Liver (tissue), 8 donors: ENCODE measurements at regions not wholly inside any gene's neighbourhood (a gene's known extent, or its start where the extent isn't known, plus 50 kb on each side); places are given as distances from the start of the nearest gene placed in this dataset.

ENCODE experiments used
- DNase-seq: peaks from one replicate; pipeline ENCODE4 v3.0.0-alpha.2; 2017; ENCODE audit warnings: low spot score
- H3K27ac ChIP-seq, 2 donors: one replicate each; pipeline ENCODE4 v1.7.0; 2013; ENCODE audit warnings: inconsistent platforms in 2 of 2, low read length in 2 of 2, control low read depth in 1 of 2, low read depth in 1 of 2, mild to moderate bottlenecking in 1 of 2
- H3K27me3 ChIP-seq, 4 donors: one replicate each; pipeline versions ENCODE4 v1.6.1 to v1.7.0; 2013; ENCODE audit warnings: low read length in 3 of 4, inconsistent platforms in 1 of 4, mild to moderate bottlenecking in 1 of 4, moderate library complexity in 1 of 4; ENCODE audit not compliant: control insufficient read depth in 4 of 4, insufficient read depth in 4 of 4
- H3K36me3 ChIP-seq, 4 donors: one replicate each; pipeline versions ENCODE4 v1.6.1 to v1.7.0; 2013; ENCODE audit warnings: low read length in 3 of 4, mild to moderate bottlenecking in 3 of 4, low read depth in 1 of 4, moderate library complexity in 1 of 4; ENCODE audit not compliant: control insufficient read depth in 4 of 4, insufficient read depth in 3 of 4
- H3K4me1 ChIP-seq, 4 donors: one replicate each; pipeline versions ENCODE4 v1.6.1 to v1.7.0; 2013; ENCODE audit warnings: low read length in 3 of 4, mild to moderate bottlenecking in 3 of 4, moderate library complexity in 1 of 4; ENCODE audit not compliant: control insufficient read depth in 4 of 4, insufficient read depth in 4 of 4
- H3K4me3 ChIP-seq, 3 donors: one replicate each; pipeline versions ENCODE4 v1.6.1 to v1.7.0; 2013; ENCODE audit warnings: low read length in 3 of 3, control low read depth in 1 of 3, low read depth in 1 of 3, mild to moderate bottlenecking in 1 of 3
- H3K9ac ChIP-seq, 2 donors: one replicate each; pipeline ENCODE4 v1.7.0; 2013; ENCODE audit warnings: low read length in 2 of 2, mild to moderate bottlenecking in 2 of 2, moderate library complexity in 2 of 2, control low read depth in 1 of 2, low read depth in 1 of 2
- H3K9me3 ChIP-seq, 4 donors: one replicate each; pipeline versions ENCODE4 v1.6.1 to v1.7.0; 2013; ENCODE audit warnings: low read length in 3 of 4; ENCODE audit not compliant: control insufficient read depth in 4 of 4
- ATF3 ChIP-seq: IDR thresholded peaks from 2 replicates; pipeline ENCODE4 v1.6.1; 2016; ENCODE audit warnings: antibody characterized with exemption
- CTCF ChIP-seq: fragments of 150-350 bp; IDR thresholded peaks from 2 replicates; pipeline ENCODE4 v1.5.1; 2017; ENCODE audit warnings: improper control_type of control experiment, low read depth, low read length; ENCODE audit not compliant: missing input control
- EGR1 ChIP-seq, 2 donors: IDR thresholded peaks; 2 replicates each; pipeline ENCODE4 v1.6.1; 2016 to 2018; ENCODE audit warnings: antibody characterized with exemption in 2 of 2, low read depth in 2 of 2
- FOXA1 ChIP-seq: IDR thresholded peaks from 2 replicates; pipeline ENCODE4 v1.6.1; 2016; ENCODE audit warnings: antibody characterized with exemption
- FOXA2 ChIP-seq: IDR thresholded peaks from 2 replicates; pipeline ENCODE4 v1.6.1; 2016; ENCODE audit warnings: antibody characterized with exemption
- GABPA ChIP-seq, 2 donors: IDR thresholded peaks in 1 of 2; conservative IDR thresholded peaks in 1 of 2; 2 replicates each; pipeline ENCODE4 v1.6.1; 2016; ENCODE audit warnings: antibody characterized with exemption in 2 of 2, mild to moderate bottlenecking in 1 of 2, moderate library complexity in 1 of 2
- HNF4A ChIP-seq, 2 donors: conservative IDR thresholded peaks; 2 replicates each; pipeline ENCODE4 v1.6.1; 2016; ENCODE audit warnings: antibody characterized with exemption in 2 of 2, mild to moderate bottlenecking in 2 of 2
- HNF4G ChIP-seq: IDR thresholded peaks from 2 replicates; pipeline ENCODE4 v1.6.1; 2016; ENCODE audit warnings: antibody characterized with exemption
- JUND ChIP-seq, 2 donors: IDR thresholded peaks; 2 replicates each; pipeline ENCODE4 v1.6.1; 2016; ENCODE audit warnings: antibody characterized with exemption in 2 of 2
- MAX ChIP-seq: IDR thresholded peaks from 2 replicates; pipeline ENCODE4 v1.6.1; 2016; ENCODE audit warnings: antibody characterized with exemption
- RAD21 ChIP-seq, 2 donors: IDR thresholded peaks; 2 replicates each; pipeline ENCODE4 v1.6.1; 2016; ENCODE audit warnings: antibody characterized with exemption in 2 of 2, mild to moderate bottlenecking in 2 of 2
- RXRA ChIP-seq, 2 donors: IDR thresholded peaks; 2 replicates each; pipeline ENCODE4 v1.6.1; 2017 to 2018; ENCODE audit warnings: antibody characterized with exemption in 2 of 2, mild to moderate bottlenecking in 1 of 2
- SP1 ChIP-seq: IDR thresholded peaks from 2 replicates; pipeline ENCODE4 v1.6.1; 2018; ENCODE audit warnings: antibody characterized with exemption, mild to moderate bottlenecking
- TAF1 ChIP-seq: conservative IDR thresholded peaks from 2 replicates; pipeline ENCODE4 v1.6.1; 2016; ENCODE audit warnings: antibody characterized with exemption, mild to moderate bottlenecking
- YY1 ChIP-seq: IDR thresholded peaks from 2 replicates; pipeline ENCODE4 v1.6.1; 2016; ENCODE audit warnings: antibody characterized with exemption, mild to moderate bottlenecking
- ZBTB33 ChIP-seq: IDR thresholded peaks from 2 replicates; pipeline ENCODE4 v1.6.1; 2016; ENCODE audit warnings: antibody characterized with exemption
- WGBS: extraction: QIAGEN DNeasy Blood & Tissue Kit; methylation state at CpG from one replicate; pipeline ENCODE4 v1.1.7; 2013; 5-methylcytosine and 5-hydroxymethylcytosine counted together
- donor health status: healthy.
- donor health status: healthy.
- donor health status: healthy.
- donor health status: healthy.
- donor health status: healthy.

GRCh38 chr18:42255908-42256765 lies 301.1 kb downstream of the PIK3C3 start:
- no peak for TF ChIP-seq JUND (IDR thresholded peaks at IDR 0.05)
- no peak for TF ChIP-seq HNF4A (conservative IDR thresholded peaks at IDR 0.05)
- no peak for TF ChIP-seq ATF3
- no peak for TF ChIP-seq TAF1
- no peak for TF ChIP-seq FOXA2
- WGBS, result 91% methylated on average over 5 of the region's 5 CpGs

GRCh38 chr18:42258301-42258965 lies 303.4 kb downstream of the PIK3C3 start:
- peaks cover 0 to 4% (median 0%) of the 10 kb centered on the region in 4 donors for H3K9me3 ChIP-seq
- H3K9ac ChIP-seq, result no peak overlapping the region
- no peak for DNase-seq
- TF ChIP-seq SP1 (no peak), HNF4G (no peak), MAX (no peak), EGR1 (IDR thresholded peaks at IDR 0.05; ENCODE audit: low read depth in 2 of 2) (no peak), TAF1 (no peak), FOXA1 (no peak), FOXA2 (no peak), ZBTB33 (no peak), RXRA (IDR thresholded peaks at IDR 0.05) (no peak), YY1 (no peak), HNF4A (conservative IDR thresholded peaks at IDR 0.05) (no peak), RAD21 (IDR thresholded peaks at IDR 0.05) (no peak), ATF3 (no peak), GABPA (IDR thresholded peaks at IDR 0.05 in 1 of 2, conservative IDR thresholded peaks at IDR 0.05 in 1 of 2) (no peak), CTCF (no peak), JUND (IDR thresholded peaks at IDR 0.05) (no peak)
- H3K36me3 ChIP-seq, result no peaks in the 10 kb centered on the region
- no peak overlapping the region for H3K27ac ChIP-seq
- WGBS, result 87% methylated on average over 2 of the region's 2 CpGs
- no peaks in the 10 kb centered on the region for H3K4me1 ChIP-seq
- H3K4me3 ChIP-seq, result no peak overlapping the region
- H3K27me3 ChIP-seq, result no peaks in the 10 kb centered on the region

More at GRCh38 chr18:42255908-42256765, 301.1 kb downstream of the PIK3C3 start:
- Histone ChIP-seq H3K9me3 (peaks cover 0 to 4% (median 0%) of the 10 kb centered on the region in 4 donors), H3K9ac (no peak overlapping the region), H3K27me3 (no peaks in the 10 kb centered on the region), H3K27ac (no peak overlapping the region), H3K36me3 (no peaks in the 10 kb centered on the region), H3K4me1 (no peaks in the 10 kb centered on the region), H3K4me3 (no peak overlapping the region)
- DNase-seq, result no peak
